AG04450 (cell line): ENCODE measurements at regions not wholly inside any gene's neighbourhood (a gene's known extent, or its start where the extent isn't known, plus 50 kb on each side); places are given as distances from the start of the nearest gene placed in this dataset.

Source experiments
- CTCF ChIA-PET: fragments of 300-600, 350-600 bp; formaldehyde crosslinking; extraction: SDS; loops from one replicate; lab custom pipeline; 2022; ENCODE audit warnings: antibody characterized with exemption, inconsistent platforms; lab: Charles Lee
- POLR2A ChIA-PET: fragments of 350-600 bp; formaldehyde crosslinking; extraction: SDS; loops from one replicate; lab custom pipeline; 2021; ENCODE audit warnings: antibody characterized with exemption, inconsistent platforms; lab: Yijun Ruan, JAX
- DNase-seq: peaks from one replicate; pipeline ENCODE4 v3.0.0-alpha.2; 2011; ENCODE audit warnings: low read depth, low spot score
- H3K27ac ChIP-seq: one replicate; pipeline ENCODE4 v1.5.1; 2012; ENCODE audit warnings: low read depth, low read length, control low read depth
- H3K27me3 ChIP-seq: one replicate; pipeline ENCODE4 v1.6.0; 2012; ENCODE audit warnings: low read length; ENCODE audit not compliant: control insufficient read depth, insufficient read depth
- H3K4me3 ChIP-seq: 2 replicates; pipeline ENCODE4 v1.5.1; 2011; ENCODE audit warnings: mild to moderate bottlenecking, low read depth, low read length, control low read depth
- H3K9me3 ChIP-seq: 2 replicates; pipeline ENCODE4 v1.5.1; 2012; ENCODE audit warnings: low read length; ENCODE audit not compliant: control insufficient read depth, insufficient read depth
- TF ChIP-seq, protein P1 (sequence below): IDR thresholded peaks from 2 replicates; pipeline ENCODE4 v1.5.1; 2011; ENCODE audit warnings: low read depth, low read length, control low read depth, inconsistent platforms

DNA sequence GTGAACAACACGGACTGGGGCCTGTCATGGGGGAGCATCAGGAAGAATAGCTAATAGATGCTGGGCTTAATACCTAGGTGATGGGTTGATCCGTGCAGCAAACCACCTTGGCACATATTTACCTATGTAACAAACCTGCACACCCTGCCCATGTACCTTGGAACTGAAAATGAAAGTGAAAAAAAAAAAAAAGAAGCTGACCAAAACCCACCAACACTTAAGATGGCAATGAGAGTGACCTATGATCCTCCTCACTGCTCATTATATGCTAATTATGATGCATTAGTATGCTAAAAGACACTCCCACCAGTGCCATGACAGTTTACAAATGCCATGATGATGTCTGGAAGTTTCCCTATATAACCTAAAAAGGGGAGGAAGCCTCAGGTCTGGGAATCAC is 503.2 kb upstream of the CTSO start:
- ChIA-PET CTCF (no interaction called here), POLR2A (no interaction called here)
- no peak overlapping the region for H3K4me3 ChIP-seq
- no peaks in the 10 kb centered on the region for H3K9me3 ChIP-seq
- TF ChIP-seq, protein P1, sequence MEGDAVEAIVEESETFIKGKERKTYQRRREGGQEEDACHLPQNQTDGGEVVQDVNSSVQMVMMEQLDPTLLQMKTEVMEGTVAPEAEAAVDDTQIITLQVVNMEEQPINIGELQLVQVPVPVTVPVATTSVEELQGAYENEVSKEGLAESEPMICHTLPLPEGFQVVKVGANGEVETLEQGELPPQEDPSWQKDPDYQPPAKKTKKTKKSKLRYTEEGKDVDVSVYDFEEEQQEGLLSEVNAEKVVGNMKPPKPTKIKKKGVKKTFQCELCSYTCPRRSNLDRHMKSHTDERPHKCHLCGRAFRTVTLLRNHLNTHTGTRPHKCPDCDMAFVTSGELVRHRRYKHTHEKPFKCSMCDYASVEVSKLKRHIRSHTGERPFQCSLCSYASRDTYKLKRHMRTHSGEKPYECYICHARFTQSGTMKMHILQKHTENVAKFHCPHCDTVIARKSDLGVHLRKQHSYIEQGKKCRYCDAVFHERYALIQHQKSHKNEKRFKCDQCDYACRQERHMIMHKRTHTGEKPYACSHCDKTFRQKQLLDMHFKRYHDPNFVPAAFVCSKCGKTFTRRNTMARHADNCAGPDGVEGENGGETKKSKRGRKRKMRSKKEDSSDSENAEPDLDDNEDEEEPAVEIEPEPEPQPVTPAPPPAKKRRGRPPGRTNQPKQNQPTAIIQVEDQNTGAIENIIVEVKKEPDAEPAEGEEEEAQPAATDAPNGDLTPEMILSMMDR: no peak
- H3K27ac ChIP-seq: no peak overlapping the region
- DNase-seq: no peak
- no peaks in the 10 kb centered on the region for H3K27me3 ChIP-seq

DNA sequence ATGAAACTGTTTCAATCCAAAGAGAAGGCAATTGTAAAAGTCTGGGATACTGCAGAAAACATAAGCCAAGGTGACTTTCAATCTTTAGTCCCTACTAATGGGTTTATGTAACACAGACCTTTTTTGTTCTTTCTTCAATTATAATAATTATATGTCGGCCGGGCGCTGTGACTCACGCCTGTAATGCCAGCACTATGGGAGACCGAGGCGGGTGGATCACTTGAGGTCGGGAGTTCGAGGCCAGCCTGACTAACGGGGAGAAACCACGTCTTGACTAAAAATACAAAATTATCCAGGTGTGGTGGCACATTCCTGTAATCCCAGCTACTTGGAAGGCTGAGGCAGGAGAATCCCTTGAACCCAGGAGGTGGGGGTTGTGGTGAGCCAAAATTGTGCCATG is 489.8 kb upstream of the CTSO start:
- CTCF ChIA-PET: no interaction called here

DNA sequence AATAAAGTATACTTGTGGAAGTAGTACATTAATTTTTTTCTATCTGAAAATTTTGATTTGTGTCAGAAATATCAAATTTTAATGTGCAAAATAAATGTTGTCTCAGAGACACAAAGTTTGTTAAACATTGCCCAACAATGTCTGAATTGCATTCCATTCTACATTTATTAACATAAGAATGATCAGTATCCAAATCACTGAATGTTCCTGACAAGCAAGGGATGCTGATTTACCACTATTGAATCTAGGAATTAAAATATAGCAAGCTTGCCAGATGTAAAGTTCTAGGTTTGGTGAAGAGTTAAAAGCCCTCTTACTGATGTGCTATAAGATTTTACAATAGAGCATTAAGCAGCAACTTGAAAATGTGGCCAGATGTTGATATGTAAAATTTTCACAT is 489.2 kb upstream of the CTSO start:
- DNase-seq: no peak
- Histone ChIP-seq H3K27me3 (no peaks in the 10 kb centered on the region), H3K9me3 (no peaks in the 10 kb centered on the region), H3K27ac (no peak overlapping the region), H3K4me3 (no peak overlapping the region)
- POLR2A ChIA-PET: no interaction called here
- CTCF ChIA-PET: no interaction called here
- TF ChIP-seq, protein P1: no peak

More for the DNA sequence above, 489.8 kb upstream of the CTSO start:
- Histone ChIP-seq H3K9me3 (no peaks in the 10 kb centered on the region), H3K4me3 (no peak overlapping the region), H3K27ac (no peak overlapping the region), H3K27me3 (no peaks in the 10 kb centered on the region)
- TF ChIP-seq, protein P1: no peak
- no peak for DNase-seq
- POLR2A ChIA-PET: no interaction called here

DNA sequence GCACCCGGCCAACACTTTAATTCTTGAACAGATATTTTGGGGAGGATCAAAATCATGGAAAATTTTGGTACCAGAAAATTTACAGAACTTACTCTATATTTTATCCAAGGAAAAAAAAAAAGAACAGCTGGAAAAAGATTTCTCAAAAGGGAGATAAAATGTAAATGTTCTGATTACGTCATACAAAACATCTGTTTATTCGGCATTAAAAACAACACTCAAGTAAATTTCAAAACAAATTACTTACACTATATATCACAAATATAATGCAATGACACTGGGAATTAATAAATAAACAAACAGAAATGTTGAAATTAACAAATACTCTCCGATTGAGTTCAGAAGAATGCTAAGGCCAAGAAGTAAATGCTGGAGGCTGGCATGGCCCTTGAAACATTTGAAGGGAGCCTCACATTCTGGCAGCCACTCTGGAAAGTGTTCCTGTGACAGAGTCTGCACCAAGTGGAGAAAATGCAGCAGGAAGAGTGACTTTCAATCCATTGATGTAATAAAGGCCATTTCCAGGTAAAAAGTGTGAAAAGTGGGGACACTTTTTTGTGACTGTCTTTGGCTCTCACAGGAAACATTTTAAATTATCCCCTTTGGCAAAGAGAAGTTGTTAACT is 486.0 kb upstream of the CTSO start:
- no peak for DNase-seq
- ChIA-PET POLR2A (no interaction called here), CTCF (no interaction called here)
- Histone ChIP-seq H3K4me3 (no peak overlapping the region), H3K27ac (no peak overlapping the region), H3K9me3 (no peaks in the 10 kb centered on the region), H3K27me3 (no peaks in the 10 kb centered on the region)
- TF ChIP-seq, protein P1: no peak

DNA sequence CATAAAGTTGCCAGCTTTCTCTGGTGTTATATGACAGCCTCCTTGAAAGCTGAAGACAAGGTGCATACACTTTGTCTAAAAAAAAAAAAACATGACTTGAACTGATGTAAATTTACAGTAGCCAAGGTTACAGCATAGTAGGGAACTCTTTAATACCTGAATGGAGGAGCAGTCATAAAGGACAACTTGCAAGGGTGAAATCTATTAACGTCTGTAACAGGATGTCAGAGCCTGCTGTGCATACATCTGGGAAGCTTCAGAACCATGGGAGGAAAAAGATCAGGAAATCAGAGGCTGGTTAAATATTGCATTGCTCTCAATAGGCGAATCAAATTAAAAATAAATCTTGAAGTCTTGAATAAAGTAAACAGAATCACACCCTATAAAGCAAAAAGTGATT is 484.0 kb upstream of the CTSO start:
- POLR2A ChIA-PET: no interaction called here
- CTCF ChIA-PET: interaction anchor here (0.7 to 1.4 kb wide), 3 partner anchors 38 to 627 kb away, joined by 3 to 8 read pairs (median 4); no protein-coding TSS in a partner anchor
- H3K4me3 ChIP-seq: no peak overlapping the region

More for the DNA sequence above, 484.0 kb upstream of the CTSO start:
- Histone ChIP-seq H3K9me3 (no peaks in the 10 kb centered on the region), H3K27ac (no peak overlapping the region), H3K27me3 (no peaks in the 10 kb centered on the region)
- DNase-seq: no peak
- TF ChIP-seq, protein P1: no peak
